GM13976 (cell line): ENCODE measurements at regions not wholly inside any gene's neighbourhood (a gene's known extent, or its start where the extent isn't known, plus 50 kb on each side); places are given as distances from the start of the nearest gene placed in this dataset.

Experiments
- DNase-seq: peaks from one replicate; pipeline ENCODE4 v3.0.0; 2012; ENCODE audit warnings: low spot score
- CTCF ChIP-seq: IDR thresholded peaks from 2 replicates; pipeline ENCODE4 v1.5.1; 2012; ENCODE audit warnings: borderline replicate concordance, mild to moderate bottlenecking; ENCODE audit not compliant: insufficient read depth; ENCODE audit errors: extremely low read depth, missing control alignments, control extremely low read depth
- in situ Hi-C: fragments of 300-500 bp; cut with MboI; formaldehyde crosslinking; loops from one replicate; pipeline ENCODE4 v1.12.0; 2022; ENCODE audit warnings: low sequenced_read_pairs, mixed read lengths, inconsistent platforms; ENCODE audit not compliant: unreplicated experiment

- in situ Hi-C loops, result no loop called here
- DNase-seq, result no peak
- no peak for TF ChIP-seq CTCF
These were observed 86.8 kb upstream of the CACNA2D1 start for GRCh38 chr7:82530361-82530760.

GRCh38 chr7:82528577-82529310 lies 85.2 kb upstream of the CACNA2D1 start:
- in situ Hi-C loops, result no loop called here
- no peak for TF ChIP-seq CTCF

GRCh38 chr7:82527851-82528250 lies 84.3 kb upstream of the CACNA2D1 start:
- TF ChIP-seq CTCF, result no peak

More at GRCh38 chr7:82528577-82529310, 85.2 kb upstream of the CACNA2D1 start:
- DNase-seq, result no peak

GRCh38 chr7:82521906-82522445 lies 78.4 kb upstream of the CACNA2D1 start:
- in situ Hi-C loops, result no loop called here
- TF ChIP-seq CTCF, result no peak
- DNase-seq, result no peak

More at GRCh38 chr7:82527851-82528250, 84.3 kb upstream of the CACNA2D1 start:
- no peak for DNase-seq
- in situ Hi-C loops, result no loop called here

- no peak for DNase-seq
- no peak for TF ChIP-seq CTCF
- in situ Hi-C loops, result no loop called here
These were observed 73.5 kb upstream of the CACNA2D1 start for GRCh38 chr7:82517050-82517449.

GRCh38 chr7:82511542-82511941 lies 68.0 kb upstream of the CACNA2D1 start:
- in situ Hi-C loops, result no loop called here
- TF ChIP-seq CTCF, result no peak

More at GRCh38 chr7:82511542-82511941, 68.0 kb upstream of the CACNA2D1 start:
- DNase-seq, result no peak
